ENCODE measurements at regions not wholly inside any gene's neighbourhood (a gene's known extent, or its start where the extent isn't known, plus 50 kb on each side); places are given as distances from the start of the nearest gene placed in this dataset.

DNA sequence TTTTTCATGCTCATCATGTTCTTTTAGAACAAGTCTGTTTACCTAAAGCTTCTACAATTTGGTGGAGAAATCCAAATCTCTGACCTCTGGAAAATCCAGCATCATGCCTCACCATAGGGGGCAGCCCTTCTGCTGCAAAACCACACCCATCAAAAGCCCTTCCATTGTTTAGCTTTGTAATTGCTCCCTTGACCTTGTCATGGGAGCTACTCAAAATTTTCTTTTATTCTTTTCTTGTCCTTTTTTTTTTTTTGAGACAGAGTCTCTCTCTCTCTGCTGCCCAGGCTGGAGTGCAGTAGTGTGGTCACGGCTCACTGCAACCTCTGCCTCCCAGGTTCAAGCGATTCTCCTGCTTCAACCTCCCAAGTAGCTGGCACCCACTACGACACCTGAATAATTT lies 234.4 kb downstream of the NEBL start:
- TF ChIP-seq, protein P1, sequence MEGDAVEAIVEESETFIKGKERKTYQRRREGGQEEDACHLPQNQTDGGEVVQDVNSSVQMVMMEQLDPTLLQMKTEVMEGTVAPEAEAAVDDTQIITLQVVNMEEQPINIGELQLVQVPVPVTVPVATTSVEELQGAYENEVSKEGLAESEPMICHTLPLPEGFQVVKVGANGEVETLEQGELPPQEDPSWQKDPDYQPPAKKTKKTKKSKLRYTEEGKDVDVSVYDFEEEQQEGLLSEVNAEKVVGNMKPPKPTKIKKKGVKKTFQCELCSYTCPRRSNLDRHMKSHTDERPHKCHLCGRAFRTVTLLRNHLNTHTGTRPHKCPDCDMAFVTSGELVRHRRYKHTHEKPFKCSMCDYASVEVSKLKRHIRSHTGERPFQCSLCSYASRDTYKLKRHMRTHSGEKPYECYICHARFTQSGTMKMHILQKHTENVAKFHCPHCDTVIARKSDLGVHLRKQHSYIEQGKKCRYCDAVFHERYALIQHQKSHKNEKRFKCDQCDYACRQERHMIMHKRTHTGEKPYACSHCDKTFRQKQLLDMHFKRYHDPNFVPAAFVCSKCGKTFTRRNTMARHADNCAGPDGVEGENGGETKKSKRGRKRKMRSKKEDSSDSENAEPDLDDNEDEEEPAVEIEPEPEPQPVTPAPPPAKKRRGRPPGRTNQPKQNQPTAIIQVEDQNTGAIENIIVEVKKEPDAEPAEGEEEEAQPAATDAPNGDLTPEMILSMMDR (IDR thresholded peaks at IDR 0.05), result no peak
- TF ChIP-seq ZFX (IDR thresholded peaks at IDR 0.05; ENCODE audit: borderline replicate concordance), result no peak
